Hindlimb muscle (tissue), 1 donor: ENCODE measurements at regions not wholly inside any gene's neighbourhood (a gene's known extent, or its start where the extent isn't known, plus 50 kb on each side); places are given as distances from the start of the nearest gene placed in this dataset.
"Not testable (repeated sequence)": the region's sequence is repeated elsewhere in the genome, so short reads cannot be mapped to it uniquely, and the experiment has no call there.

Source experiments
- DNase-seq: peaks from one replicate; pipeline ENCODE4 v3.0.0-alpha.2; 2013

DNA sequence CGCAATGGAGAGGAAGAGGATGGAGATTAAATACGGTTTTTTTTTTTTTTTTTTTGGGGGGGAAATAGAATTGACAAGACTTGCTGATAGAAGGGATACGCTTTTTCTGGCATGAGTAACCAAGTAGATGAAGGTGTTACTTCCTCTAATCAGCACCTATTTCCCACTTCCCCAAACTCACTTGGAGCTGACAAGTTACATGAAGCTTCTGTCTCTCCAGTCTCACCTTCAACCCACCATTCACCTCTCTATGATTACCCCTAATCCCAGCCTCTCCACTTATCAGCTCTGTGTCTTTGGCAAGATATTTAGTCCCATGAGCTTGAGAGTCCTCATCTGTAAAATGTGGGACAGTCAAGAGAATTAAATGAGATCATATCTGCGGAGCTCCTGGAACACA lies 185.9 kb upstream of the HS3ST3A1 start:
- no peak for DNase-seq

- no peak for DNase-seq
Observed at GRCh38 chr17:13788385-13788784, 186.7 kb upstream of the HS3ST3A1 start.

GRCh38 chr17:13792314-13792713 lies 190.6 kb upstream of the HS3ST3A1 start:
- DNase-seq, result no peak

- DNase-seq, result no peak
Observed at GRCh38 chr17:13793951-13794350, 192.2 kb upstream of the HS3ST3A1 start.

DNA sequence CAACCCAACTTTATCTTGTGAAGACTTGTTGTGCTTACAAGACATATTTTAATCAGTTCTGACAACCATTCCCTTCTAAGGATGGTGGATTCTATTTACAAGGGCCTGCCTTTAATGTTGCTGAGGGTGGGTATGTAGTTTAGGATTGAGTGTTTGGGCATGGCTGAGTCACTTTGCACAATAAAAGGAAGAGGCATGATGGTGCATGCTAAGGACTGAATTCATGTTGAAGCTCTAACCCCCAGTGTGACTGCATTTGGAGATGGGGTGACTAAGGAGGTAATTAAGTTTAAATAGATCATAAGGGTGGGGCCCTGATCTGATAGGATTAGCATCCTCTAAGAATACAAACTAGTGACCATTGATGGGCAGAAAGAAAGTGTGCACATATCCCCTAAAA lies 196.1 kb upstream of the HS3ST3A1 start:
- no peak for DNase-seq

DNA sequence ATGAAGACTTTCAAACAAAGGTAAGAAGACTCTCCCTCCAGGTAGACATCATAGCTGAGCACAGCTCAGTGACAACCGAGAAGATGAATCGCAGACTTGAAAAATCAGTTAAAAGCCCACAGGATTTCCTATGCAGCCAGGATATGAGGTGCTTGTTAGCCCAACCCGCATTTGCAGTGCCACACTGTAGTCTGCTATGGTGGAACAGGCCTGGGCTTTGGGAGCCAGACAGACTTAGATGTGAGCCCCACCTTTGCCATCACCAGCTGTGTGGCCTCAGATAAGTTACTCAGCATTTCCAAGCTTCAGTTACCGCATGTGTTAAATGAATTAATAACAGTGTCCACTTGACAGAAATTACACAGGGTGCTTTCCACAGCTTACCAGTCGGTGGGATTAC lies 204.4 kb upstream of the HS3ST3A1 start:
- no peak for DNase-seq

GRCh38 chr17:13807103-13807502 lies 205.4 kb upstream of the HS3ST3A1 start:
- DNase-seq, result no peak

GRCh38 chr17:13812350-13812749 lies 210.6 kb upstream of the HS3ST3A1 start:
- DNase-seq, result no peak

DNA sequence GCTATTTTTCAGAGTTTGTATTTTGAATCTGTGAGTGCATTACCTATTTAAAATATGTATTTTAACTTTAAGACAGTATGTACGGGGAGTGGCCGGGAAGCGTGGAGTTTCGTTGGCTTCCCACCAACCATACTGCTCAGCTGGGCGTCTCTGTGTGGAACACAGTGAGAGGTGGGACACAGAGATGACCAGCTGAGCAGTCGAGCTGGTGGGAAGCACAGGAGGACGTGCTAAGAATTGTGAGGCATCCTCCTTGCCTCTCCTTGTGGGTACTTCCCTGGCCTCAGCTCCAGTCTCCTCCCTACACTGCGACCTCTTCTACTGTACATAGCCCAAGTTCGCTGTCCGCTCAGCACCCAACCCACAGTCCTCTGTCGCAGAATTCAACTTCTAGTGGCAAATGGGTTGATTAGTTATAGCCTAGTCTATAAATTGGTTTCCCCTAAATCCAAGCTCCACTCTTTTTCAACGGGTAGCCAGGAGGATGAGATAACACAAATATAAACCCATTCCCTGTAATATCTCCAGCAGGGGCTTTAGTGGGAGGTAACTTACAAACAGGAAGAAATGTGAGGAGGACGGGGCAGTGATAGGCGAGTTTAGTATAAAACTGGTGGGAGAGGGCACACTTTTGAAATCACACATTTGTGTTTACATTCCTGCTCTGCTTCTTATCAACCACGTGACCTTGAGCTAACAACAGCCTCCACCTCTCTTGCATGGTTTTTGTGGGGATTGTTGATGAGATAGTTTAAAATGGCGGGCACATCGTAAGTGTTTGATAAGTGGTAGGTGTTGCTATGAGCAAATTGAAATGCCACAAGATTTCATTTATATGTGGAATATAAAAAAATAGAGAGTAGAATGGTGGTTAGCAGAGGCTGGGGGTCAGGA lies 211.9 kb upstream of the HS3ST3A1 start:
- DNase-seq, result peak; percentile 1

DNA sequence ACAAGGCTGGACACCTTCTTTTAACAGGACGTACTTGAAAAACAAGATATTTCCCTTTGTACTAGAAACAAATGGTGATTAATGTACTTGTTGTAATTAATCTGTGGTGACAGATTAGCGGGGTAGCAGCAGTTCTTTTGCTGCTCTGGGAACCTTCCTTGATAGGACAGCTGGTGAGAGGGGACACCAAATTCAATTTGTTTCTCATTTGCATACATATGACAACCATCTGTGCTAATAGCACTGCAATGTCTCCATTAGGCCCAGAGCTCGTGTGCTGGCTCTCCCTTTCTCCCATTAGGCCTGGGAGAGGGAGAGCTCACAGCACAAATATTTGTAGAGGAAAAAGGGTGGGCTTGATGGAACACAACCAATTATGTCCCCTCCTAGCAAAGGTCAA lies 221.0 kb upstream of the HS3ST3A1 start:
- no peak for DNase-seq

DNA sequence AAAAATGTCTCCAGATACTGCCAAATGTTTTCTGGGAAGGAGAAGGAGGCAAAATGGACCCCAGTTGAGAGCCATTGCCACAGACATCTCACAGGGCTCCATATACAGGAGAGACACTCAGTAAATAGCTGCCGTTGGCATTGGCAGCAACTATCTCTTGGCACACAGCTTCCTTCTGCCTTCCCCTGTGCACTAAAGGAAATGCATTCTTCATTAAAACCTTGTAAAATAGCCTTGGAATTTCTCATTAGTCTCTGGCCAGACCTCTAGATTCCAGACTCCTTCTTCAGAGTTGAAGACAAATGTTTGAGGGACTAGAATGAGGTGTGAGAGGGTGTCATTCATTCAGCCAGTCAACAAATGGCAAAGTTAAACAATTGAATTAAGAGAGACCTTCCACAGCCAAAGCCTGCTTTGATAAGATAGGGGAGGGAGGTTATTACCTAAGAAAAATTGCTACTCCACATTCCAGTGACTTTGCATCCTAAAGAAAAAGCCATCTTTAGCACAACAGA lies 223.9 kb upstream of the HS3ST3A1 start:
- DNase-seq, result no peak

DNA sequence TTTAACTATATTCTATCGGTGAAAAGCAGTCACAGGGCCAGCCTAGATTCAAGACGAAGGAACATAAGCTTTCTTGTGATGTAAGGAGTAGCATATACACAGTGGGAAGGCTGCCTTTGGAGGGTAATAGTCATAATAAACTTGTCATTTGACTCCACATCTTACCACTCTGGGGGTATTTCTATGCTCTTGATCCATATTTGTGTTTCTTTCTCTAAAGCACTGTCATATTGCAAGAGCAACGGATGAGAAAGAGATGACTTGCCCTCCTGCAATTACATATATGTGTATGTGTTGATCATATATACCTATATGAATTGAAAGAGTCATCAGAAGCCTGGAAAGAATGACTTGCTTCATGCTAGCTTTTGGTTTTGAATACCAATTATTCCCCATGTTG lies 225.4 kb upstream of the HS3ST3A1 start:
- no peak for DNase-seq

- DNase-seq, result no peak
Observed at GRCh38 chr17:13833921-13834320, 232.2 kb upstream of the HS3ST3A1 start.

DNA sequence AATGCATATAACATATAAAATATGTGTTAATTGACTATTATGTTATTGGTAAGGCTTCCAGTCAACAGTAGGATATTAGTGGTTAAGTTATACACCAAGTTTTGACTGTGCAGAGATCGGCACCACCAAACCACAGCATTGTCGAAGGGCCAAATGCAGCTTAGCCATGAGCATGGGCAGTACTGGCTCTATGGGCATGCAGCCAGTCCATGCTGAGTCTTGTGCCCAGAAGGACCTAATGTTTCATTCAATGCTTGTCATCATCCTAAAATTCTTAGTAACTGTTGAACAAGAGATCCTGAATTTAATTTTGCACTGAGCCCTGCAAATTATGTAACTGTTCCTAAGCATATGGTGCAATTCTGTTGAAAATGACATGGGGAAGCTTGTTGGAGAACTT lies 233.4 kb upstream of the HS3ST3A1 start:
- DNase-seq, result no peak

- no peak for DNase-seq
Observed at GRCh38 chr17:13837417-13837816, 231.9 kb upstream of the COX10 start.

DNA sequence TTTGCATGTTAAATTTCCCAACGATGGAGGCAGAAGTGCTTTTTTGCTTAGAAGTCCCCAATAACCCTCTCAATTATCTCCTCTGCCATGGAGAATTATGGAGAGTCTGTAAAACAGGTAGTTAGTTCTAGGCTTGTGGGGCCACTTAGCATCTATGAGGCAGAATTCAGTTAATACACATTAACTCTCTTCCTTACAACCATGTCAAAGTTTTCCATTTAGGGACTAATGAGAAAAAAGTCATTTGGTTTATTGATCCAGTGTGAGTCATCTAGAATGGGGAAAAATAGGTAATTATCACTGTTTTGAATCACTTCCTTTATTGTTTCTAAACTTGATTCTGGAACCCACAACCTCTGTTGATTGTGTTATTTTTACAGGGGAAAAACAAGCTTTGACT lies 229.1 kb upstream of the COX10 start:
- DNase-seq, result no peak

DNA sequence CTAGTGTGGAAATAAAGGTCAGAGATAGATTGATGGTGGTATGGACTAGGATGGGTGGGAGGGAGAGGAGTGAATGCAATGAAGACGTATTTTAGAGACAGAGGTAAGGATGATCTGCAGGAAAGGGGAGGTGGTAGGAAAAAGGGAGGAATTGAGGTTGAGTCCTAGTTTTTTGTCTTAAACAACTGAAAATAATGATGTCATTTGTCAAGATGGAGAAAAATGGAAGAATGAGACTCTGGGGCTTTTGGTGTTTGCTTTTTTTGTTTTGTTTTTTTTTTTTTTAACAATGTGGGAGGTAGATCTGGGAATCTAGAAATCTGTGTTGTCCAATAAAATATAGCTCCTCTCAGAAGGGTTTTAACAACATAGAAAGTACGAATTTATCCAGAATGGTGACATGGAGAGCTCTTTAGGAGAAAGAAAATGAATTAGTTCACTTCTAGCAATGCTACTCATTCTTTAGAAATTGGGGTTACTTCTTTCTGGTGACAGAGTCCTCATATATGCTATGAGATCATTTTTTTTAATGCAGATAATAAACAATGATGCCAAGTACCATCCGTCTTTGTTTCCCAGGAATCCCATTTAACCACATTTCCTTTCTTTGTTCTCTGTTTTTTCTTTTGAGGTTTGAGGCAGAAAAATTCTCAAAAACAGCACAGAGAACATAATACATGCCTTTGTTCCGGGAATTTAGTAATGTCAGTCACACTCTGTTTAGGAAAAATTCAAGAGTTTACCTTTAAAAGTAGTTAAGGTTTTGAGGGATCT lies 225.3 kb upstream of the COX10 start:
- DNase-seq, result no peak

DNA sequence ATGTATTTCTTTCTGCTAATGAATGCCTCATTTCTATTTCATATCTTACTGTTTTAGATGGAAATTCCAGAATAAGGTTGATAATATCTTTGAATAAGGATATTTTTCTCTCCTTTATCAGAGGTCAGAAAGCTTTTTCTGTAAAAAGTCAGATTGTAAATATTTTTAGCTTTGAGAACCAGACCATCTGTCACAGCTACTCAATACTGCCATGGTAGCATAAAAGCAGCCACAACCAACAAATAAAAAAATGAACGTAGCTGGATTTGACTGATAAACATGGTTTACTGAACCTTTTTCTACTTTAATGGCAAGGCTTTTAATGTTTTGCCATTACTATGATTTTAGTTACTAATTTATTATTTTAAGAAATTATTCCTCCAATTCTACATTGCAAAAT lies 217.4 kb upstream of the COX10 start:
- DNase-seq, result no peak

GRCh38 chr17:13855730-13856129 lies 213.6 kb upstream of the COX10 start:
- not testable (repeated sequence) for DNase-seq

- DNase-seq, result no peak
Observed at GRCh38 chr17:13862346-13862745, 207.0 kb upstream of the COX10 start.

GRCh38 chr17:13863436-13863835 lies 205.9 kb upstream of the COX10 start:
- no peak for DNase-seq

DNA sequence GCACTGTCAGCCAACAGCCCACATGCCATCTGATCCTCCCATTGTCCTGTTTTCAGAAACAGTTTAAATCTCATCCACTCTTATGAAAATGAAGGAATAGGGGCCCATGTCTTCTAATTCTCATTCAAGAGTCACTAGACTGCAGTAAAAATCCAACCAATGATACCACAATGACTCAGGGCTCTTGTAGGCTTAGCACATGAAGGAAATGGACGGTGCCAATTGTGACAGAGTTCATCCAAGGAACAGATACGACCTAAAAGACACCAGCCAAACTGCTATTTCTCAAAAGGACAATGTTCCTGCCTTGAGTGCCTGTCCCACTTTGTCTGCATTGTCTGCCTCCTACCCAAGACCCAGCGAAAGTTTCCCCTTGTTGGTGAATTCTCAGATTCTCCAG lies 204.8 kb upstream of the COX10 start:
- no peak for DNase-seq

GRCh38 chr17:13865650-13866049 lies 203.7 kb upstream of the COX10 start:
- no peak for DNase-seq
